Limb (tissue), 2 donors: ENCODE measurements at regions not wholly inside any gene's neighbourhood (a gene's known extent, or its start where the extent isn't known, plus 50 kb on each side); places are given as distances from the start of the nearest gene placed in this dataset.
A peak's percentile ranks its signal among the peaks of the same experiment; 100 is the strongest.

ENCODE experiments used
- DNase-seq, 2 donors: peaks; one replicate each; pipeline ENCODE4 v3.0.0-alpha.2; 2016; ENCODE audit errors: extremely low spot score in 2 of 2

- DNase-seq: no peak
These were observed 197.2 kb upstream of the GGTLC1 start for GRCh38 chr20:24185791-24186190.

DNA sequence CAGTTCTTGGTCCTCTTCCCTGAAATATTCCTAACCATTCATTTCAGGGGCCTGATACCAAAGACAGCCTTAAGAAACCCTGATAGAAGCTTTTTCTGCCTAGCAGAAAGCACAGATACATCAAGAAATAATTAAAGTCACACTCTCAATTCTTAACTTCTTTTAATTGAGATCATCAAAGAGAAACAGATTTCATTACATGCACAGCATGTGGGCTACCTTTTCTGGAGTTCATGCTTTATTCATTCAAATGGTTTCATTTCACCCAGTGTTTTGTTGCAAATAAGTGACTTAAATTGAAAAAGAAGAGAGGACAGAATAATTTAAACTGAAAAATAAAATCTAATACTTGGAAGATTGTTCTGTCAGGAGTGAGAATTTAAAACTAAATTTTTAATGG is 192.6 kb upstream of the GGTLC1 start:
- no peak for DNase-seq

GRCh38 chr20:24169256-24169655 is 180.7 kb upstream of the GGTLC1 start:
- no peak for DNase-seq

DNA sequence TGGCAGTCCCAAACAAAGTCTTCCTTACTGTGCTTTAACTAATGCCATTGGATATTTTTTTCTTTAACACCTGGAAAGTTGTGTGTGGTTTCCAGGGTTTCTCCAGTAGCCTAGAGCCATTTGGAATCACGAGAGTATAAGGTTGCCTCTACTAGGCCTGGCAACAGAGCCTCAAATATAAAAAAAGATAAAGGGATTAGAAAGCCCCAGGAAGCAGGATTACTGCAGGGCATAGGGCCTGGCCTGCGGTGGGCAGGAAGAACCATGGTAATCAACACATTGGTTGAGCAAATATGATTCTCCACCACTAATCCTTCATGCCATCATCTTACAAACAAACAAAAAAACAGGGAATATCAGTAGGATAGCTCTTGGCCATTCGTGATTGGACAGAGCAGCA is 177.8 kb upstream of the GGTLC1 start:
- DNase-seq: no peak

GRCh38 chr20:24166123-24166381 is 177.5 kb upstream of the GGTLC1 start:
- no peak for DNase-seq

GRCh38 chr20:24165301-24166122 is 176.9 kb upstream of the GGTLC1 start:
- DNase-seq: no peak

GRCh38 chr20:24164360-24164759 is 175.8 kb upstream of the GGTLC1 start:
- DNase-seq: no peak

DNA sequence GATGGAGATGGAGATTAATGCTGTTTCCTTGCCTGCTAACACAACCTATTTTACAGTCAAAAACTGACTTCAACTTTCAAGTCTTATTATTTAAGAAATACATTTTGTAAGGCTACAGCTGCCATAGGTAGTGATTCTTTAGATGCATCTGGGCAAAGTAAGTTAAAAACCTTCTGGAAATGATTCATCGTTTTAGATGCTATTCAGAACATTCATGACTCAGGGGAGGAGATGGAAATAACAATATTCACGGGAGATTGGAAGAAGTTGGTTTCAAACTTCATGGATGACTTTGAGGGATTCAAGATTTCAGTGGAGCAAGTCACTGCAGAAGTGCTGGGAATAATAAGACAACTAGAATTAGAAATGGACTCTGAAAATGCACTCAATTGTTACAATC is 174.9 kb upstream of the GGTLC1 start:
- DNase-seq: no peak

GRCh38 chr20:24160563-24161281 is 172.1 kb upstream of the GGTLC1 start:
- peak; percentile 65 to 76 for DNase-seq

DNA sequence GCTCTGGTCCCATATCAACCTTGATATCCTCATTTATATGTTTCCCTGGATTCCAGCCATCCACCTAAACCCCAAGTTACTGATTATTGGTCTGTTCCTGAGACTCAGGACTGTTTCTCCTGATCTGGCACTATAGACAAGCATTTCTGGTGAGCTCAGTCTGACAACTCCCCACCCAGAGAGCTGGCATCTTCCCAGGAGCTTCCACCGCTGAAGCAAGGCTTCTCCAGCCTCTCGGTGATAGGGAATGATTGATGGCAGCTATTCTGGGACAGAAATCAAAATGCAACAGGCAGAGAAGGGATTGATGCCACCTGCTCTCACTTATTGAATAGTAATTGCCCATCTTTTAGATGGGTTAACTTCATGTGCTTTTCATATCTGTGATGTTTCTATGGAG is 169.7 kb upstream of the GGTLC1 start:
- no peak for DNase-seq

DNA sequence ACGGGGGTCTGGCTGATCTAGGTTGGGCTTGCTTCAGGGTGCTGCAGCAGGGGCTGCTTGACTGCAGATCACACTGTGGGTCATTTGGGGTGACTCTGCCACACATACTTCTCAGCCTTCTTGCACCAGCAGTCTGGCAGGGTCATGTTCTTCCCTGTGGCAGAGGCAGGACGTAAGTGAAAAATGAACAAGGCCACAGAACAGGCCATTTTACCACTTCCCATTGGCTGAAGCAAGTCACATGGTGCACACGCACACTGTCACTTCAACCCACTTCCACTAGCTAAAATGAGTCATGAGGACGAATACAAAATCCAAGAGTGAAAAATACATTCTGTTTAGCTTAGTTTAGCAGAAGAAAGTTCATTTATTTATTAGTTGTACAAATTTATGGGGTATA is 168.6 kb upstream of the GGTLC1 start:
- no peak for DNase-seq

GRCh38 chr20:24153101-24154040 is 164.8 kb upstream of the GGTLC1 start:
- no peak for DNase-seq

DNA sequence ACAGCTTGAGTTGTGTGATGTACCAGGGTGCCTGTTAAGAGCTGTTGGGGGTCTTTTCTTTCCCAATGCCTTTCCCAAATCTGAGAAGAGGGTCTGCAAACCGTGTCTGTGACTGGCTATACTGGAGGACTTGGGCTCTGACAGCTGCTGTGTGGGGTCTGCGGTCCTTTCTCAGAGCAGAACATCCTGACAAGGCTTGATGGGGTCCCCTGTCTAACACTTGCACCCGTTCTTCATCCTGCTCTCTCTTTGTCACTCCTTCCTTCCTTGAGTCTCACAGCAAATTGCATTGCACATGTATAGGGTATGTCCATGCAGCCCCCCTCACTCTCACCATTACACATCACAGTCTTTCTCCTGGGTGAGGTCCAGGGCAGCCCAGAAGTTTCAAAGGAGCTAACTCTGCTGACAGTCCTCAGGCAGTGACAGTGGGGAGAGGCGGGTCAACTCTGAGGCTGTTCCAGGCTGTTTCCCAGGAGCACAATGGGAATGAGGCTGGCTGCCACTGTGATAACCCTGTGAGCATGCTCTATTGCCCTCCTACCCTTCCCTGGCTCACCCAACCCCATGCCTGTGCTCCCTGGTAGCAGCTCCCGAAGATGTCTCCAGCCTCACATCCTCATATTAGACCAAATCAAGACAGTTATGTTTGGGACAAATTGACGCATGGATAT is 163.2 kb upstream of the GGTLC1 start:
- DNase-seq: no peak

DNA sequence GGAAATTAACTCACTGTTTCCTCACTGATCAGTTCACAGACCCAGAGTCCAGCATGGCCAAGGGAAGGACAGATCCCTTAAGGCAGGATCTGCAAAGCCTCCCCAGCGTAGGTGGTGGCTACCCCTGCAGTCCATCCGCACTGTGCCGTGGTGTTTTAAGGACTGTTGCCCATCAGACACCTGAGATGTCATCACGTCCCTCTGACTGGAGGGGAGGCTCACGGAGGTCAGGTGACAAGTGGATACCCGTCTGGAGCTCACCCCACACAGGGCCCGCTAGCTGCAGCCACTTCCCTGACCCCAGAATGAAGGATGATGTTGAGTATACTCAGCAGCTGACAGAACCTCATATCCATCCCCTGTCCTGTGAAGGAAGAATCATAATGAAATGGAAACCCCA is 161.8 kb upstream of the GGTLC1 start:
- DNase-seq: no peak

DNA sequence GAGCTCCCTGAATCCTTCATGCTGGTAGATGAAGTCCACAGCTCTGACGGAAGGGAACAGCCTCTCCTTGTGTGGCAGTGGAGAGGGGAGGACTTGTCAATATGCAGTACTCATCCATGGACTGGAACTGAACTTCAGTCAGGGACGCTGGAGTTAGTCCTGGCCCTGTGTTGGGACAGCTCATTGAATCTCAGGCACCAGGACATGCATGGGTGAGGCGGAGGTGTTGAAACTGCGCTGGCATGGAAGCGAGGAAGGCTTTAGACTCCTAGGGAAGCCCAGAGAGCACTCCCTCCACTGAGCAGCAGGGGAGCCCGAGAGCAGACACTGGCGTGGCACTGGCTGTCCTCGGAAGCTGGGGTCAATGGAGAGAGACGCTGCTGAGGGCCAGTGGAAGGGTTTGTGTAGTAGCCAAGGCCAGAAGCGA is 161.3 kb upstream of the GGTLC1 start:
- DNase-seq: no peak

GRCh38 chr20:24149175-24149574 is 160.6 kb upstream of the GGTLC1 start:
- no peak for DNase-seq

DNA sequence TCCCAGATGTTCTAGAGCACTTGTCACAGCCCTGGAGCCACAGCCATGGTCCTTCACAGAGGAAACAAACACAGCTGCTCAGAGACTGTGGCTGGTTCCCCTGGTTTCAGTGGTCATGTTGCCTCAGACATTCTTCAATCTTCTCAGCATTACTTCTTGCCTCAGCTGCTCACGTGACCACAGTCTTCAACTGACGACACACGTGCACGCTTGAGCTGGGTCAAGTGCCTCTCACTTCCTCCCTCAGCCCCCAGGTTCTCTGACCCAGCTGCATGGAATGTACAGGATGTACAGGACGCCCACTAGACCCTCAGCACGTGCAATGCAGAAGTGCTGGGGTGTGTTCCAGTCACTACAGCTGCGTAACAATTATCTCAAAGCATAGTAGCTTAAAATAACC is 159.8 kb upstream of the GGTLC1 start:
- DNase-seq: no peak

GRCh38 chr20:24147961-24148360 is 159.4 kb upstream of the GGTLC1 start:
- peak in 1 of 2 donors; percentile 8 for DNase-seq

GRCh38 chr20:24147479-24147878 is 158.9 kb upstream of the GGTLC1 start:
- no peak for DNase-seq

DNA sequence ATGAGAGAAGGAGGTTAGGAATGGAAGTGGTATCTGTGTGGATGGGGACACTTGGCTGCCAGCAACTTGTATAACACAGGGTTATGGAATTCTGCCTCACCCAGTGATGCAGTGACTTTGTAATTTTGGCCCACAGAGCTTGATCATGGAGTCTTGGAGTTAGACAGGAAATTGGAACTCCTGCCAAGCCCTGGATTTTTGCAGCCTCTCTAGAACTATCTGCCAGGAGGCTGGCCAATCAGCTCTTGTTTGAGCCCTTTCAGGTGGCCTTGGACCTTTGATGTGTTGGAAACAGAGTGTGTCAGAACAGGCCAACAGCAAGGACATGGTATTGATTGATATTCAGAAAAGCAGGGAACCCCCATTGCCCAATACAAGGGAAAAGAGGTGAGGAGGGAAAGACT is 157.7 kb upstream of the GGTLC1 start:
- peak in 1 of 2 donors; percentile 6 for DNase-seq

DNA sequence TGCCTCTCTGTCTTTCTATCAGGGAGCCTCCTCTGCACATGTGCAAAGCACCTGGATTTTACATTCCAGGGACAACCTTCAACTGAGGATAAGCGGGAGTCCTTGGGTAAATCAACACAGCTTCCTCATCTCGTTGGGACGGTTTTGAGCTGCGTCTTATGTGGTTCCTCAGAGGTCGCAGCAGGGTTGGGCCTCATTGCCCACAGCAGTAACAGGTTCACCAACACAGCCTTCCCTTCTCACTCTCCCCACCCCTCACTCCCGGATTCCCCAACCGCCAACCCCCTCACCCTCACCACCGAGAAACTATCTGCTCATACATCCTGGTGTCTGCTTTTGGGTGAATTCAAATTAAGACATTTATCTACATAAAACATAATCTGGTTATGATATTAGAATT is 155.8 kb upstream of the GGTLC1 start:
- DNase-seq: no peak

GRCh38 chr20:24141111-24141510 is 152.5 kb upstream of the GGTLC1 start:
- DNase-seq: no peak
